ENCODE measurements at regions not wholly inside any gene's neighbourhood (a gene's known extent, or its start where the extent isn't known, plus 50 kb on each side); places are given as distances from the start of the nearest gene placed in this dataset.

DNA sequence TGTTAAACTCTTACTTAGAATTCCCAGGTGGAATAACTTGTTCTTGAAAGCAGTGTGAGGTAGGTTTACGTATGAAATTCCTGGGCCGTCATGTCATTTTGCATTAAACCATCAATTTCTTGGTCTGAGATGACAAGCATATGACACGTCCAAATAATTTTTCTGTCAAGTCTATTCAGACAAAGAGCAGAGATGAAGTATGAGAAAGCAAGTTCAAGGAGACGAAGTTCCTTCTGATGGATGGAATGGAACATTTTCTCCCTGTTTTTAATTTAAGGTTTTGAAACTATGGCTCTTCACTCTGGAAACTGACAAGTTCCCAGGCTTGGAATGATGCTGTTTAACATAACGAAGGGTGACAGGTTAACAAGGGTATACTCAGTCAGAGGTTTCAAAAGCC, 252.8 kb upstream of the SFRP2 start:
- no peak for DNase-seq

DNA sequence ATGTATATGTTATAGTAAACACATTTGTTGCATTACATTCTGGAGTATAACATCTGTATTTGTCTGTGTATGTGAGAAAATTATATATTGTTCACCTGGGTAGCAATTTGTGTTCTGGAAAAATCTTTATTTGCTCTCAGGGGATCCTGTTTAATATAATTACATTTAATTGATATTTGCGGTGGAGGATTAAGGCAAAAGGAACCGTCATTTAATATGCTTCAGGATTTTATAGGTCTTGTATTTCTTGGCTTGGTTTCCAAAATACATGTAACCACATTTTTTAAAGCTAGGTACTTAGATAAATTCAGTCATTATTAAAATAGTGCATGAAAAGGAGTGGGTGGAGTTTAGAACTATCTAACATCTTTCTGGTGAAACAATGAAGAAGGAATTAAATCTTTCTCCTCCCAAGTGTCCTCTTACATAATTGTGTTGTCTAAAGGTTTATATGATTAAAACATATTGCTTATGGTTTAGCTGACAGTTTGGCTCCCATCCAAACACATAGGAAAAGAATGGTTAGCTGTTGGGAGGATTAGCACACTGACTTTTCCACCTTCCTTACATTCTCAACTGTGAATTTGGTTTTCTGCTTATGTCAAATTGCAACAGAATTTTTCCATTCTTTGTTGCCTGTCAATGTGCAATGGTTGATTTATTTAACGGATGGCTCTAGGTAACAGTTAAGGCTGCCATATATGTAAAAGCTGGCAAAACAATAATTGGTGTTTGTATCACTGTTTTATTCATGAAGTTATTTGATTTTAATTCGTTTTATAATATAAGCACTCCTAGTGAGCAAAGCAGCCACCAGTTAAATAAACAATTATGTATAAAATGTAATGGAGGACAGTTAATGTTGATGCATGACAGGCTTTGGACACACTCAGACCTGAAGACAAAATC, 250.8 kb upstream of the SFRP2 start:
- Histone ChIP-seq H3K9me3 (no peaks in the 10 kb centered on the region), H3K4me3 (no peak overlapping the region), H3K36me3 (no peaks in the 10 kb centered on the region), H3K27ac (no peak overlapping the region), H3K4me1 (no peaks in the 10 kb centered on the region), H3K27me3 (ENCODE audit: low read depth) (no peaks in the 10 kb centered on the region)
- TF ChIP-seq, protein P1, sequence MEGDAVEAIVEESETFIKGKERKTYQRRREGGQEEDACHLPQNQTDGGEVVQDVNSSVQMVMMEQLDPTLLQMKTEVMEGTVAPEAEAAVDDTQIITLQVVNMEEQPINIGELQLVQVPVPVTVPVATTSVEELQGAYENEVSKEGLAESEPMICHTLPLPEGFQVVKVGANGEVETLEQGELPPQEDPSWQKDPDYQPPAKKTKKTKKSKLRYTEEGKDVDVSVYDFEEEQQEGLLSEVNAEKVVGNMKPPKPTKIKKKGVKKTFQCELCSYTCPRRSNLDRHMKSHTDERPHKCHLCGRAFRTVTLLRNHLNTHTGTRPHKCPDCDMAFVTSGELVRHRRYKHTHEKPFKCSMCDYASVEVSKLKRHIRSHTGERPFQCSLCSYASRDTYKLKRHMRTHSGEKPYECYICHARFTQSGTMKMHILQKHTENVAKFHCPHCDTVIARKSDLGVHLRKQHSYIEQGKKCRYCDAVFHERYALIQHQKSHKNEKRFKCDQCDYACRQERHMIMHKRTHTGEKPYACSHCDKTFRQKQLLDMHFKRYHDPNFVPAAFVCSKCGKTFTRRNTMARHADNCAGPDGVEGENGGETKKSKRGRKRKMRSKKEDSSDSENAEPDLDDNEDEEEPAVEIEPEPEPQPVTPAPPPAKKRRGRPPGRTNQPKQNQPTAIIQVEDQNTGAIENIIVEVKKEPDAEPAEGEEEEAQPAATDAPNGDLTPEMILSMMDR (IDR thresholded peaks at IDR 0.05), result no peak
- intact Hi-C loops (cut with DNase I), result no loop called here
- ATAC-seq (no peak), DNase-seq (no peak)

More for the DNA sequence above, 252.8 kb upstream of the SFRP2 start:
- no peaks in the 10 kb centered on the region for H3K36me3 ChIP-seq
- intact Hi-C loops (cut with DNase I), result no loop called here
- no peak for ATAC-seq
- no peaks in the 10 kb centered on the region for H3K27me3 ChIP-seq (ENCODE audit: low read depth)
- no peak overlapping the region for H3K4me3 ChIP-seq
- TF ChIP-seq, protein P1 (IDR thresholded peaks at IDR 0.05), result no peak
- no peak overlapping the region for H3K27ac ChIP-seq
- no peaks in the 10 kb centered on the region for H3K4me1 ChIP-seq
- no peaks in the 10 kb centered on the region for H3K9me3 ChIP-seq

- no peaks in the 10 kb centered on the region for H3K27me3 ChIP-seq (ENCODE audit: low read depth)
- no peak overlapping the region for H3K4me3 ChIP-seq
- H3K4me1 ChIP-seq, result no peaks in the 10 kb centered on the region
- H3K36me3 ChIP-seq, result no peaks in the 10 kb centered on the region
- no peak overlapping the region for H3K27ac ChIP-seq
- TF ChIP-seq, protein P1 (IDR thresholded peaks at IDR 0.05), result no peak
- intact Hi-C loops (cut with DNase I), result no loop called here
- ATAC-seq (no peak), DNase-seq (no peak)
- no peaks in the 10 kb centered on the region for H3K9me3 ChIP-seq
These were observed 248.0 kb upstream of the SFRP2 start for GRCh38 chr4:154036856-154037255.

DNA sequence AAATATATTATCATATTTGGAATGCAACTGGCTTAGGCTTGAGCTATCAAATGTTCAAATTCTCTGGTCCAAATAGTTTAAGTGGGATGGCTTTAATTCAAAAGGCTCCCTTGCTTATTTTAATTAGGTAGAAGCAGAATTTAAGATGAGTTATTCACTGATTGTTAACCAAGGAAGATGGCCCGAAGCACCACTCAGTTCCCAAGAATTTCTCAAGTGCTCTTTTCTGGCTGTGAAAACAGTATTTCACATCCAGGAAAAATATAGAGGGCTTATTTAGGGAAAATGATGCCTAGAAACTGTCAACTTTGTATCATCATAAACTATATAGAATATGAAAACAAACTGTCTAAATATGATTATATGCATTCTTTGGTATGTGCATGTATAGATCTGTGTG, 246.5 kb upstream of the SFRP2 start:
- Histone ChIP-seq H3K36me3 (no peaks in the 10 kb centered on the region), H3K4me1 (no peaks in the 10 kb centered on the region), H3K9me3 (no peaks in the 10 kb centered on the region), H3K27me3 (ENCODE audit: low read depth) (no peaks in the 10 kb centered on the region), H3K27ac (no peak overlapping the region), H3K4me3 (no peak overlapping the region)
- ATAC-seq (no peak), DNase-seq (no peak)
- intact Hi-C loops (cut with DNase I), result no loop called here
- TF ChIP-seq, protein P1 (IDR thresholded peaks at IDR 0.05), result no peak

DNA sequence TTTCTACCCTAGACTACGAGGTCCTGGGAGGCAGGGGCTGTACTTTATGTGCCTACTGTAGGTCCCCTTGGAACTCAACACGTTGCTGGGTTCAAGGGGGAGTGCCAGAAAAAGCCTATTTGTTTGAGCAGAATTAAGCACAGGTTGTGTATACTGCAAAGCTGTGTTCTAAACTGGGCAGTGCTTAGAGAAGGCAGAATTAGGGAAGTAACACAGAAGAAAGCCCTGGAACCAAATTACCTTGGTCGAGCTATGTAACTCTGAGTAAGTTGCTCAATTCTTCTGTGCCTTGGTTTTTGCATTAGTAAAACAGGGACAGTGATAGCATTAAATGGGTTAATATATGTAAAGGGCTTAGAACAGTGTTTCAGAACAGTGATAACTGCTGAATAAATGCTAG, 245.0 kb upstream of the SFRP2 start:
- ATAC-seq (no peak), DNase-seq (no peak)
- intact Hi-C loops (cut with DNase I), result no loop called here

More for the DNA sequence above, 245.0 kb upstream of the SFRP2 start:
- TF ChIP-seq, protein P1 (IDR thresholded peaks at IDR 0.05), result no peak
- no peaks in the 10 kb centered on the region for H3K36me3 ChIP-seq
- H3K9me3 ChIP-seq, result no peaks in the 10 kb centered on the region
- H3K4me1 ChIP-seq, result no peaks in the 10 kb centered on the region
- no peaks in the 10 kb centered on the region for H3K27me3 ChIP-seq (ENCODE audit: low read depth)
- H3K27ac ChIP-seq, result no peak overlapping the region
- no peak overlapping the region for H3K4me3 ChIP-seq
